ENCODE measurements at regions not wholly inside any gene's neighbourhood (a gene's known extent, or its start where the extent isn't known, plus 50 kb on each side); places are given as distances from the start of the nearest gene placed in this dataset.

DNA sequence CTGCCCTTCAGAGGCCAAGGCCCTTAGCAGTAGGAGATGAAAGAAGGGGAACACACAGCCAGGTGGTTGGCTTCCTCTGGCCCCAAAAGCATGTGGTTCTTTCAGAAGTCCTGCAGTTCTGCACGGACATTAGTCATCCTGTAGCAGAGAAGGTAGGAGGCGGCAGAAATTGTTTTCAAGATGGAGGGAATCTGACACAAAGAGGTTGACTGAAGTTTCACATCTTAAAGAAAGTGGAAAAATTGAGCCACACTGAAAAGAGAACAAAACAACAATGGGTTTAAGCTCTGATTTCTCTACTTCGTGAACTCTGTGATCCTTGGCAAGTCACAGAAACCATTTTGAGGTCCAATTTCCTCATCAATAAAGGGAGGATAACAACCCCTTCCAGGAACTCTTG lies 125.3 kb upstream of the DNAH14 start:
- TF ChIP-seq, protein P1, sequence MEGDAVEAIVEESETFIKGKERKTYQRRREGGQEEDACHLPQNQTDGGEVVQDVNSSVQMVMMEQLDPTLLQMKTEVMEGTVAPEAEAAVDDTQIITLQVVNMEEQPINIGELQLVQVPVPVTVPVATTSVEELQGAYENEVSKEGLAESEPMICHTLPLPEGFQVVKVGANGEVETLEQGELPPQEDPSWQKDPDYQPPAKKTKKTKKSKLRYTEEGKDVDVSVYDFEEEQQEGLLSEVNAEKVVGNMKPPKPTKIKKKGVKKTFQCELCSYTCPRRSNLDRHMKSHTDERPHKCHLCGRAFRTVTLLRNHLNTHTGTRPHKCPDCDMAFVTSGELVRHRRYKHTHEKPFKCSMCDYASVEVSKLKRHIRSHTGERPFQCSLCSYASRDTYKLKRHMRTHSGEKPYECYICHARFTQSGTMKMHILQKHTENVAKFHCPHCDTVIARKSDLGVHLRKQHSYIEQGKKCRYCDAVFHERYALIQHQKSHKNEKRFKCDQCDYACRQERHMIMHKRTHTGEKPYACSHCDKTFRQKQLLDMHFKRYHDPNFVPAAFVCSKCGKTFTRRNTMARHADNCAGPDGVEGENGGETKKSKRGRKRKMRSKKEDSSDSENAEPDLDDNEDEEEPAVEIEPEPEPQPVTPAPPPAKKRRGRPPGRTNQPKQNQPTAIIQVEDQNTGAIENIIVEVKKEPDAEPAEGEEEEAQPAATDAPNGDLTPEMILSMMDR (IDR thresholded peaks at IDR 0.05) = no peak
- no peak for TF ChIP-seq POLR2A (IDR thresholded peaks at IDR 0.05)
